ENCODE measurements at regions not wholly inside any gene's neighbourhood (a gene's known extent, or its start where the extent isn't known, plus 50 kb on each side); places are given as distances from the start of the nearest gene placed in this dataset.
"Not testable (repeated sequence)": the region's sequence is repeated elsewhere in the genome, so short reads cannot be mapped to it uniquely, and the experiment has no call there.

DNA sequence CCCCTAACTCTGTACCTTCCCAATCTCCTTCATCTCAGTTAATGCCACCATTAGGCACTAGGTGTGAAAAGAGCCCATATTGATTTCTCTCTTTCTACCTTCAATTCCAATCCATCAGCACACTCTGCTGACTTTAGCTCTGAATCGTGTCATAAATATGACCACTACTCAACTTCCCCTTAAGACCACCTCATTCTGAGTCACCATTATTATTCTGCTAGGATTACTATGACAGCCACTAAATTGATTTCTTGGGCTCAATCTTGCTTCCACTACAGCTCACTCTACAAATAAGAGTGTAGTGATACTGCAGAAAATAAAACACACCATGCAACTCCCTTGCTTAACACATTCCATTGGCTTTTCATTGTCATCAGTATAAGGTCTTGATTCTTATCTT, 1449.0 kb upstream of the FLRT2 start:
- DNase-seq (ENCODE audit: low spot score): no peak

DNA sequence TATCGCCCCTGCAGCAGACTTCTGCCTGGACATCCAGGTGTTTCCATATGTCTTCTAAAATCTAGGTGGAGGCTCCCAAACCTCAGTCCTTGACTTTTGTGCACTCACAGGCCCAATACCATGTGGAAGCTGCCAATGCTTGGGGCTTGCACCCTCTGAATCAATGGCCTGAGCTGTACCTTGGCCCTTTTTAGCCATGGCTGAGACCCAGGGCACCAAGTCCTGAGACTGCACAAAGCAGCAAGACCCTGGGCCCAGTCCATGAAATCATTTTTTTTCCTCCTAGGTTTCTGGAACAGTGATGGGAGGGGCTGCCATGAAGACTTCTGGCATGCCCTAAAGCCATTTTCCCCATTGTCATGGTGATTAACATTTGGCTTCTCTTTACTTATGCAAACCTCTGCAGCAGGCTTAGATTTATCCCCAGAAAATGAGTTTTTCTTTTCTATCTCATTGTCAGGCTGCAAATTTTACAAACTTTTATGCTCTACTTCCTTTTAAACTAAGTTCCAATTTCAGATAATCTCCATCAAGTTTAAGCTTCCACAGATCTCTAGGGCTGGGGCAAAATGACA, 1445.8 kb upstream of the FLRT2 start:
- DNase-seq (ENCODE audit: low spot score): no peak

DNA sequence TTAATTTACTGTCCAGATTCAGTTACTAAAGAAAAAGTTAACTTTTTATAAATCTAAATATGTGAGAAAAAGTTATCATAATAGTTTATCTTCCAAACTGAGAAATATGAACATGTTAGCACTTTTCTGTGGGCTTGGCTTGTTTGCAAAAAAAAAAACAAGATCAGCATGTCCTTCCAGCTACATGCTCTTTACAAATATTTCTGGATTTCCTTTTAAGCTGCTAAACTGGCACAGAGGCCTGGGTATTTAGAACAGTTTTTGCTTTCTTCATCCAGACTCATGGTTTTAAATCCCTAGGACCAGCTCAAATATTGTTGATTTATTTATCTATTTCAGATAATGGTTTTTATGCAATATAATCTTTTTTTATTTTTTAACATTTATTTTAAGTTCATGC, 1444.5 kb upstream of the FLRT2 start:
- no peak for DNase-seq (ENCODE audit: low spot score)

DNA sequence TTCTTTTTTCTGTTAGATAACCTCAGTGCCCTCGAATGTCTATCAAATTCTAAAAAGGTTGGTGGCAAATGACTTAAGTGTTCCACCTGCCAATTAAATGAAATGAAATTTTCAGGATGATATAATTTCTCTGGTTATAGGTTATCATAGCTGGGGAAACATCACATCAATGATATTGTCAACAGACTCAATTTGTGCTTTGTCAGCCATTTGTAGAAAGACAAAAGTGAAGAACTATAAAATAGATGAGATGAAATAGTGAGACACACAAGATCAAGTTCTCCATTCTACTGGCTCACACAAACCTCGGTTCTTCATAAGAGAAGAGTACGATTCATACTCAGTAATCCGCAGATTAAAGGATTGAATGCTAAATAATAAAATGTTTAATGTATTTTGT, 1443.2 kb upstream of the FLRT2 start:
- DNase-seq (ENCODE audit: low spot score): no peak

DNA sequence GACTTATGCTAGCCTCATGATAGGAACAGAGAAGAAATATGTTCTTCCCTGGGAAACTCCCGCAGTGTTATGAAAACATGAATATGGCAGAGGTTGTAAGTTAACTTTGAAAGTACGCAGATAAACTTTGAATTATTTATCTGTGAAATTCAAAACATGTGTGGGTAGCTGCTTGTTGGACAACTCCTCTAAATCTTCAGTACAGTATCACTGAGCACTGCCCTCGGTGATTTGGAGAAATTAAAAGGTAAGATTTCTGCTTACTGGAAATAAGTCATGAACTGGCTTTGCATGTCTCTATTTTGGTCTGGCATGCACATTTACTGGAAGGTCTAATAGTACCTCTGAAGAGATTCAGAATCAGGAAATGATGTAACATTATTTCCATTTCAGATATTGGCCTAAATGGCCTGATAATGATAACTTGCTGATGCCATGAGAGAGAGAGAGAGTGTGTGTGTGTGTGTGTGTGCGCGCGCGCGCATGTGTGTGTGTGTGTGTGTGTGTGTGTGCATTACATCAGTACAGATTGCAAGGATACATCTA, 1441.9 kb upstream of the FLRT2 start:
- DNase-seq (ENCODE audit: low spot score): no peak

DNA sequence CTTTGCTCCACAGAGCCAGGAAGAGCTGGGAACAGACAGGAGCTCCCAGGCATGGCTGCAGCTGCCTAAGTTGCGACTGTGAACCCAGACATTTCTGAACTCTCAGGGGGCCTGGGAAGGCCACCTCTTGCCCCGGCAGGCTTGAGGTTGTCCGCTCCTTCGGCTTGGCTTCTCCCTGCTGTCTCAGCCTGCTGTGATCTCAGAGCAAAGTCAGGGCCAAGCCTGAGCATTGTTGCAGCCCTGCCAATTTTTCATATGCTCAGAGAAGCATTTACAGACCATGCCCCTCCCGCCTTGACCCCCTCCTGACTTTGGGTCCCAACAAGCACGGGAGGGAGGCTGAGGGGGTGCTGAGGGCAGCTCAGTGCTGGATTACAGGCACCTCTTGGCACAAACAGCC, 1439.1 kb upstream of the FLRT2 start:
- no peak for DNase-seq (ENCODE audit: low spot score)

DNA sequence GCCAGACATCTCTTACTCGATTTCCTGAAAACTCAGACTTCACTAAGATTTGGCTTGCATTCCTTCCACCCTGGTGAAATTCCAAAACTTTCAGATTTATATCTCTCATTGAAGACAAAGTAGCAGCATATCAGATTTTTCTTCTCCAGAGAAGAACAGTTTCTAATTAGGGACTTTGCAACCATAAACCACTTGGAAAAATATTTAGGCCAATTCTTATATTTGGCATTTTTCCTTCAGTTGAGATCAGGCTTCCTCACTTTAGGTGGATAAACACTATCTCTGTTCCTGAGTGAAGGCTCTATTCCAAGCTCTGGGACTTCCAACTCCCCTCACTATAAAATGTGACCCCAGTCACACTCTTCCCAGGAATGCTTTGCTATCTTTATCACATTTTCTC, 1434.3 kb upstream of the FLRT2 start:
- no peak for DNase-seq (ENCODE audit: low spot score)

DNA sequence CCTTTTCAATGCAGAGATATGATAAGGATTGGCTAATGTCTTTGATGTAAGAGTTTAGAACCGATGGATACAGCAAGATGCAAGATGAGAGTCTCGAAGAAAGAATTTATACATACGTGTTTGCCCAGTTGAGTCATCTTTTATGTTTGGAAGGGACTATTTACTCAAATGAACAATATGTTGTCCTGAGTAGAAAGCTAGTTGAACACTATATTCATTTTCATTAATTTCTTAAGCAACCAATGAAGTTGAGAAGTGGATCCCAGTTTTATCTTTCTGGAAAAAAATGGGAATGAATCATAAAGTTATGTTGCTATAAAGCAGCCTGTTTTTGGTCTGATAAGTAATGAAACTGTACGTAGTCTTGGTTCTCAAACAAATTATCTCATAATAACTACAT, 1431.7 kb upstream of the FLRT2 start:
- no peak for DNase-seq (ENCODE audit: low spot score)

DNA sequence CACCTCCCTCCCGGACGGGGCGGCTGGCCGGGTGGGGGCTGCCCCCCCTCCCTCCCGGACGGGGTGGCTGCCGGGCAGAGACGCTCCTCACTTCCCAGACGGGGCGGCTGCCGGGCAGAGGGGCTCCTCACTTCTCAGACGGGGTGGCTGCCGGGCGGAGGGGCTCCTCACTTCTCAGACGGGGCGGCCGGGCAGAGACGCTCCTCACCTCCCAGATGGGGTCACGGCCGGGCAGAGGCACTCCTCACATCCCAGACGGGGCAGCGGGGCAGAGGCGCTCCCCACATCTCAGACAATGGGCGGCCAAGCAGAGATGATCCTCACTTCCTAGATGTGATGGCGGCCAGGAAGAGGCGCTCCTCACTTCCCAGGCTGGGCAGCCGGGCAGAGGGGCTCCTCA, 1430.4 kb upstream of the FLRT2 start:
- DNase-seq (ENCODE audit: low spot score): not testable (repeated sequence)

DNA sequence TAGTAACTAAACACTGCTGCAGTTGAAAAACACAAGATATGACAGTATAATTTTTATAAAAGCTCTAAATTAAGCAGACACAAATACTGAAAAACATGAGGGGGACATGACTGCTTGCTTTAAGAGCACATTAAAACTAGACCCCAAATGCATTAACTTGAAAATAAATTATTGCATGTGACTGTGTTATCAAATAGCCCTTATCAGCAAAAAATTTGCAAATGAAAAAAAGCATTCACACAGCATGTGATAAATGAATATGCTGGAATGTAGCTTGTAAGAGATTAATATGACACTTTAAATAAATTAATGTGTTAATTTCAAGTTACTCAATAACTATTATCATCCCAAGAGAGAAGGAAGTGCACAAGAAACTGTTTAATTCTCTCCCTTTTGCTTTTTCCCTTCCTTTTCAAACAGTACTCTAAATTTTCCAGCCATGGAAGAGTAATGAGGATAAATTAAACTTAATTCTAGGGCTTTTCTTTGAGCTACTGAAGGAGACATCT, 1422.1 kb upstream of the FLRT2 start:
- no peak for DNase-seq (ENCODE audit: low spot score)

DNA sequence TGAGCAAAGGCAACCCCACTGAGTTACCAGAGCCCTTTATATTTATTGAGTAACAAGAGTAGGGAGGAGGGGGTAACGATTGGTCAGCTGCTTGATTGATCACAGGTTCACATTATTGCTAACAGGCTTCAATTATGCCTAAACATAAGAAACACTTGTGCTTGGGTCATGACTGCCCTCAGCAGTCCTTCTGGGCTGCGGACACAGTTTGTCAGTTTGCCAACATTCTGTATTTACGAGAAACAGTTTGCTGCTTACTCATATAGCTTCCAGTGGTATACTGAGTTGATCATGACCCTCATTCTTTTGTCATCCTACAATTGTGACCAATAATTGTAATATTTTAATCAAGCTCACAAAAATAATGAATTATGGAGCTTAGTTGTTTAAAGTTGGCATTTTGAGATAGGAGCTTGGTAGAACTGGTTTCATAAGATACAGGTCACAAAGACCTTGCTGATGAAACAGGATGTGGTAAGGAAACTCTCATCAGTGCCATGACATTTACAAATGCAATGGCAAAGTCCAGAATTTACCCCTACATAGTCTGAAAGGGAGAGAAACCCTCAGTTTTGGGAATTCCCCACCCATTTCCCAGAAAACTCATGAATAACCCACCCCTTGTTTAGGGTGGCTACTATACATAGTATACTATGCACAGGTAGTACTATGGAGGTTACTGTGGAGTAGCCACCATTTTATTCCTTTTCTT, 1421.0 kb upstream of the FLRT2 start:
- DNase-seq (ENCODE audit: low spot score): no peak

DNA sequence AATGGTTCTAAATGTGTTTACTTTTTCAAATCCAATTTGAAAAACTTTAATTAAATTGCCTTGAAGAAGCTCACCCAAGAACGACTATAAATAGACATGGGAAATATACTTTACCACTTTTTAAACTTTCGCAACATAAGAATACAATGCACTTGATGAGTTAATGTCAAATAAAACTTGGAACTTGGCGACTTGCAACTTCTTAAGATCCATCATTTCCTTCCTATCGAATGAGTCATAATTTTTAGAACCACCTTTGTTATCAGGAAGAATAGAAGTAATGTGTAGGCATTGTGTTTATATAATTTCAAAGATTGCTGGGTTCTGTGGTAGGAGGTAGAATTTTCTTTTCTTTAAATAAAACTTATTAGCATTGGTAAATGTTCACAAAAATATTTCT, 1417.4 kb upstream of the FLRT2 start:
- no peak for DNase-seq (ENCODE audit: low spot score)

DNA sequence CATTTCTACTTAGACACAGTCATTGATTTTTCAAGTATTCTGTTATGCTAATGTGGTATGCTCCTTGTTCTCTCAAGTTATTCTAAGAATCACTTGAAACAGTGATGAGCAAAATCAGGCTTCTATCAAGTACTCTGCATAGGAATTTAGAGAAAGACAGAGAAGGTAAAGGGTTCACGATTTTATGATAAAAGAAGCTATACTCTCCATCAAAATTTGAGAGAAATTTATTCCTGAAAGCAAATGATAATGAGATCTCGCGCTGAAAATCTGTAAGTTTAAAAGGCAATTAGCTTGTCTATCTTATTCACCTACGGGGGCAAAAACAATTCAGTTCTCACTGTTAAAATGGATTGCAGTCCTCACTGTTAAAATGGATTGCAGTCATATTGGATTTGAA, 1404.3 kb upstream of the FLRT2 start:
- no peak for DNase-seq (ENCODE audit: low spot score)

DNA sequence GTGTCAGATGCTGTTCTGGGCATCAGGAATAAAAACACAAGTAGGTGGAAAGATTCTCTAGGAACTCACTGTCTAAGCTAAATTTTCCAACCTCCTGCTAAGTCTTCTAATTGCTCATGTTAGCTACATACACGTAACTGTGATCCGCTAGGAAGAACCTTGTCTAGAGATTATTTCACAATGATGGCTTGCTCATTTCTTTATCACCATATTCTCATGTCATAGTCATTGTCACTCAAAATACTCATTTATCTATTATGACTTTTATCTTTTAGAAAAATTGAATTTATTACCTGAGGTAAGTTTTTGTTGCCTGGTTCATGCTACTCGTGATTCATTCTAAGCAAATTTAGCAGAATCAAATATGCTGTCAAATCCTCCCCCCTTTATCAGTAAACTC, 1402.4 kb upstream of the FLRT2 start:
- DNase-seq (ENCODE audit: low spot score): no peak

DNA sequence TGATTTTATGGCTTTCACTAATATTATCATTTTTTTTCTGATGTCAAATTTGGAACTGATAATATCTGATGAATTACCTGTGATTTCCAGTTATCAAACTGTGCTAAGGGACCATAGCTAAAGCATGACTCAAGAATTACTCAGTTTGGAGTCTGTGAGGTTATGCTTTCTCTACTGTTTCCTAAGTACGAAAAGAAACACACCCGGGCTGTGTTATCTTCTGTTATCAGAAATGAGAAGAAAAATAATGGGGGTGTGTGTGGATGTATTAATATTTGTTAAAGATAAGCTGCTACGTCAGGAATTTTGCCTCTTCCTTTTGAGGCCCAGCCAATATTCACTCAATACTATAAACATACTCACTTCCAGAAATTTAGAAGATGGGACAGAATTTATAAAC, 1401.9 kb upstream of the FLRT2 start:
- no peak for DNase-seq (ENCODE audit: low spot score)

DNA sequence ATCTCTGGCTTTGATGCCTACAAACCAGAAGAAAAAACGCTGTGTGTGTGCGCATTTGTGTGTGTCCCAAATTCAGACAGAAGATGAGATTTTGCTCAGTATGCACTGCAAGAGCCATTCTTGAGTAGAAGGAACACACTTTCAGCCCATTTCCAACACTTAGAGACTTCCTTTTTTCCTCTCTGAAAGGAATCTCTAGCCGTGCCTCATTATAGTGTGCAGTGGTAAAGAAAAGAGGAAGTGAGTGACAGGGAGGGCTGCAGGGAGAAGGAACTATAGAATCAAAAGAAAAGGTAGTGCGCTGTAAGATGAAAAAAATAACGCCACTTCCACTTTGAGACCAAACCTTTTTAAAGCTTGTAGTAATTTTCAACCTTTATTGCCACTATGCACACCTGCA, 1400.9 kb upstream of the FLRT2 start:
- no peak for DNase-seq (ENCODE audit: low spot score)

DNA sequence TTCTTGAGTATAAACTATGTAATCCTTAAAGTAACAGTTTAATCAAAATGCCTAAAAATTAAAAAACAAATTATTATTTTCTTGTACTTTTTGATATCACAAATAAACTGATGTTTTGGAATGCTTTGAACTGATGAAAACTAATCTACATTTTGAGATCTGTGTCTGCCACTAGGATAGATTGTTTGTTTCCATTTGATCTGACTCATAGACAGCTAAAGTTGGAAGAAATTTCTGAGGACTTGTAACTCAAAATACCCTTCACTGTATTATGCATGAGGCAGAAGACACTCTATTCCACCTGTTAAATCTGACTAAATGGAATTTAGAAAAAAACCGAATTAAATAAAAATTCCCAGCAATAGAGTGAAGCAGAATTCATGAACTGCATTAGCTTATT, 1400.0 kb upstream of the FLRT2 start:
- no peak for DNase-seq (ENCODE audit: low spot score)

DNA sequence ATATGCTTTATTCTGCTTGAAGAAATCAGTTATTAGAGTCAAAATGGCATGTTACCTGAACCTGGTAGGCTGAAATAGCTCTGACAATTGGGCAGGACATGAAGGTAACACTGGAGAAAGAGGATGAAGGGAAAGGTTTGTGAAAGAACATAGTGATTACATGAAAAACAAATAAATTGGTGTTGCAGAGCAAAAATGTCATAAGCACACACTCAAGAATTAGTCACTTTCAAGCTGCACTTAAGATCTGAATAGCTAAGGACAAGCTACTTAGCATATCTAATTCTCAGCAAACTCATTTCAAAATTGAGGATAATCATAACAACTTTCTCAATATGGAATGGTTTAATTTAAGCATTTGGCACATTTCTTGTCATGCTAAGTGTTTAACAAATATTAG, 1398.0 kb upstream of the FLRT2 start:
- no peak for DNase-seq (ENCODE audit: low spot score)

DNA sequence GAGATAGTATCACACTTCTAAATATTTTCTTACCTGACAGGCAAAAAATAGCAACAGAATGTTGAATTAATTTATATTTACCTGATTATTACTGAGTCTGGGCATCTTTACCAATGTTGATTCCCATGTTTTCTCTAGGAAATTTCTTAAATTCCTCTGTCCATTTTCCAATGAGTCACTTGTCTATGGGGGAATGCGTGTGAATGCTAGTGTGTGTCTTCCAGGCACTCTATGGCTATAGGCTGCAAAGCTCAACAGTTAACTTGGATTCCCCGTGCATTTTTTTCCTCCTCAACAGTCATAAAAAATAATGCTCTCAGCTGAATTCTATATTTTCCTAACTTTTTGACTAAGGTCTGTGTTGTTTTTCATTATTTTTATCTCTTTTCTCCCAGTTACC, 1385.8 kb upstream of the FLRT2 start:
- no peak for DNase-seq (ENCODE audit: low spot score)

DNA sequence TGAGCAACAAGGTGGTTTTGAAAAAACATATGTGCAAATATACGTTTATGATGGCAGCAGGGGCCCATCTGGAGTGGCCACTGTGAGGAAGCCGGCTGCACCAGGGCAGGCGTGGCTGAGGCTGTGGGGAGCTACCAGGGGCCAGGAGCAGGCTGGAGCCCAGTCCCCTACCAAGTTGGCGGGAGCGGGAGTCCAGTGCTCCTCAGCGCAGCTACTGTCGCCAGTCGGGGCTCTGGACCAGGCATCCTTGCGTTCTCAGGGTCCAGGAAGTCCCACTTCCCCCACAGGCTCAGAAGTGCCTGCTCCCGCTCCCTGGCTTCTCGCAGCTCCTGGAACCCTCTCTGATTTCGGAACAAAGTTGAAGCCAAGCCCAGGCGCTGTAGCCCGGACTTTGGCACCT, 1377.5 kb upstream of the FLRT2 start:
- DNase-seq (ENCODE audit: low spot score): no peak

DNA sequence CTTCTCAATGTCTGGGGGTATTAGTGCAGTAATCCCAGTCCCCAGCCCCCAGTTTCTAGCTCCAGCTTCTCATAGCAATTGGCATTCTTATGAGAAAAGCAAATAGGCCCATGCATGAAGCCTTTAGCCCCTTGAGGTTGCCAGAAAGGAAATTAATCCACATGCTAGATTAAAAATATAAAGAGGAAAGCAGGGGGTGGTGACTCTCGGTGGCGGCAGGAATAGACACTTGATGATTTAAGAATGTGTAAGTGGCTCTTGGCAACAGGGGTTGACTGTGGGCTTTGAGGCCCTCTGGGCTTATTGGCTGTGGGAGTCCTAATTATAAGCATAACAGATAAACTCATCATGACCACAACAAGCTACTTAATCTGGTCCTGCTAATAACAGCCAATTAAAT, 1367.3 kb upstream of the FLRT2 start:
- DNase-seq (ENCODE audit: low spot score): no peak

DNA sequence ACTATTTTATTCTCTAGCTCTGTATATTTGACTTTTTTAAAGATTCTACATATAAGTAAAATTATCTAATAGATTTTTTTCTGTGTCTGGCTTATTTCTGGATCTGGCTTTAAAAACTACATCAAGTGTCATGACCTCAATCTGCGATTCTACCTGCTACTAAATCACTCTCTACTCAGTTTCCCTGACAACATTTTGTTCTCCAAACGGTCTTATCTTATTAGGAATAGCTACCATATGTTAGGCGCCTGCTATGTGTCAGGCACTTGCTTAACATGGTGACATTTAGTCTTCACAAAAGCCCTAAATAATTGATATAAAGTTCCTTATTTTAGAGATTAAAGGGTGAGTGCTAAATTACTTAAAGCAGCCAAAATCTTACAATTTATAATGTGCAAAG, 1362.9 kb upstream of the FLRT2 start:
- no peak for DNase-seq (ENCODE audit: low spot score)

DNA sequence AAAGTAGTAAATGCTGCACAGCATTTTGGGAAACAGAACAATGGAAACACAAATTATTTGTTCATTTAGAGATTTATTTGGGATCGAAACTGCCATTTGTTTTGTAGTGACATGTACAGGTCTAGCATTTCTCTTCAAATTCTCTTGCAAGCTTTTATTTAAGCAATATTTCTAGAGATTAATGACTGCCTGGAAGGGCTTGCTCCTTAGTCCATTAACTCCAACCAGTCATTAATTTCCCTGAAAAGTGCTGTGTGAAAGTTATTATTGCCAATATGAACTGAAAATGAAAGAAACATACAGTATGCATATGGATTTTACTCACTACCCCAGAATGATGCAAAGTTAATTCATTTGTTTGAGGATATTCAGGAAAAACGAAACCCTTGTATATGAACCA, 1349.6 kb upstream of the FLRT2 start:
- no peak for DNase-seq (ENCODE audit: low spot score)

DNA sequence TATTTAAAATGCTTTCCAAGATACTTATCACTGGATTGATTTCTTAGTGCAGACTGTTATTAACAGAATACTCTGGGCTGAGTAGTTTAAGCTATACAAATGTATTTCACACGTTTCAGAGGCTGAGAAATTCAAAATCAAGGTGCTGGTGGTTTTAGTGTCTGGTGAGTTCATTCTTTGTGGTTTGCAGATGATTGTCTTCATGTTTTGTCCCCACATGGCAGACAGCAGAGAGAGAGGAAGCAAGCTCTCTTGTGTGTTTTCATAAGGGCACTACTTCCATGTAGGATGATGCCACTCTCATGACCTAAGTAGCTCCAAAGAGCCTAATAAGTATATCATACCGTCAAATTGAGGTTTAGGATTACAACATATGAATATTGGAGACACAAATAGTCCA, 1348.9 kb upstream of the FLRT2 start:
- DNase-seq (ENCODE audit: low spot score): no peak

All from hematopoietic multipotent progenitor cell treated with erythropoietin and hydrocortisone succinate and interleukin-3 and kit ligand, for 15 days (in vitro differentiated cells).